Neural progenitor cell (in vitro differentiated cells): ENCODE measurements at regions not wholly inside any gene's neighbourhood (a gene's known extent, or its start where the extent isn't known, plus 50 kb on each side); places are given as distances from the start of the nearest gene placed in this dataset.

Source experiments
- DNase-seq: peaks from one replicate; pipeline ENCODE4 v3.0.0-alpha.2; 2016; ENCODE audit warnings: low spot score
- H2AFZ ChIP-seq: fragments of 200-600 bp; sonication (generic); replicated peaks from 2 replicates; pipeline ENCODE4 v1.6.1; 2016; ENCODE audit warnings: antibody characterized with exemption
- H3F3A ChIP-seq: fragments of 200-600 bp; sonication (generic); 2 replicates; pipeline ENCODE4 v1.6.1; 2016; ENCODE audit warnings: antibody characterized with exemption, low read depth
- H3K27ac ChIP-seq: fragments of 200-600 bp; sonication (generic); 2 replicates; pipeline ENCODE4 v1.5.1; 2016; ENCODE audit warnings: mild to moderate bottlenecking
- H3K27me3 ChIP-seq: fragments of 200-600 bp; sonication (generic); 2 replicates; pipeline ENCODE4 v1.6.1; 2016; ENCODE audit warnings: mild to moderate bottlenecking, moderate library complexity
- H3K36me3 ChIP-seq: fragments of 200-600 bp; sonication (generic); 2 replicates; pipeline ENCODE4 v1.5.1; 2016
- H3K4me1 ChIP-seq: fragments of 200-600 bp; sonication (generic); 2 replicates; pipeline ENCODE4 v1.6.1; 2016; ENCODE audit warnings: mixed run types
- H3K4me2 ChIP-seq: fragments of 200-600 bp; sonication (generic); 2 replicates; pipeline ENCODE4 v1.6.1; 2016
- H3K4me3 ChIP-seq: fragments of 200-600 bp; sonication (generic); 2 replicates; pipeline ENCODE4 v1.5.1; 2016
- H3K79me2 ChIP-seq: fragments of 200-600 bp; sonication (generic); 2 replicates; pipeline ENCODE4 v1.6.1; 2016; ENCODE audit warnings: low read depth
- H3K9ac ChIP-seq: fragments of 200-600 bp; sonication (generic); 2 replicates; pipeline ENCODE4 v1.6.1; 2016
- H3K9me3 ChIP-seq: fragments of 200-600 bp; sonication (generic); 2 replicates; pipeline ENCODE4 v1.5.1; 2016; ENCODE audit warnings: low read depth
- H4K20me1 ChIP-seq: fragments of 200-600 bp; sonication (generic); 2 replicates; pipeline ENCODE4 v1.6.1; 2016; ENCODE audit warnings: low read depth
- H3K27ac Mint-ChIP-seq: 3 replicates; pipeline ENCODE4 v1.8.0; 2021; ENCODE audit warnings: mixed read lengths
- H3K27me3 Mint-ChIP-seq: 2 replicates; pipeline ENCODE4 v1.8.0; 2022; ENCODE audit warnings: low read depth, mild to moderate bottlenecking, inconsistent platforms, moderate library complexity, mixed read lengths; ENCODE audit not compliant: insufficient read depth
- H3K36me3 Mint-ChIP-seq: 3 replicates; pipeline ENCODE4 v1.8.0; 2021; ENCODE audit warnings: mixed read lengths
- H3K4me1 Mint-ChIP-seq: 3 replicates; pipeline ENCODE4 v1.8.0; 2021; ENCODE audit warnings: mixed read lengths
- H3K4me3 Mint-ChIP-seq: 3 replicates; pipeline ENCODE4 v1.8.0; 2021; ENCODE audit warnings: mild to moderate bottlenecking, moderate library complexity, mixed read lengths
- H3K9me3 Mint-ChIP-seq: 3 replicates; pipeline ENCODE4 v1.8.0; 2020; ENCODE audit warnings: mixed read lengths
- CTCF ChIP-seq: fragments of 200-600 bp; sonication (generic); IDR thresholded peaks from 2 replicates; pipeline ENCODE4 v1.5.1; 2017; ENCODE audit warnings: antibody characterized with exemption, mild to moderate bottlenecking
- EZH2 ChIP-seq: fragments of 200-600 bp; sonication (generic); IDR thresholded peaks from 2 replicates; pipeline ENCODE4 v1.6.1; 2017; ENCODE audit warnings: antibody characterized with exemption, mild to moderate bottlenecking, moderate library complexity
- EZH2phosphoT487 ChIP-seq: fragments of 200-600 bp; sonication (generic); IDR thresholded peaks from 2 replicates; pipeline ENCODE4 v1.6.1; 2017; ENCODE audit warnings: antibody characterized with exemption

- Mint-ChIP-seq H3K4me1 (peaks cover 8% of the 10 kb centered on the region), H3K4me3 (no peak overlapping the region), H3K9me3 (peaks cover 13% of the 10 kb centered on the region), H3K36me3 (peaks cover 2% of the 10 kb centered on the region), H3K27ac (no peak overlapping the region), H3K27me3 (peaks cover 2% of the 10 kb centered on the region)
- Histone ChIP-seq H3K27ac (no peak overlapping the region), H4K20me1 (no peaks in the 10 kb centered on the region), H2AFZ (no peak overlapping the region), H3K4me2 (no peak overlapping the region), H3K27me3 (no peaks in the 10 kb centered on the region), H3F3A (no peaks in the 10 kb centered on the region), H3K4me3 (no peak overlapping the region), H3K4me1 (no peaks in the 10 kb centered on the region), H3K36me3 (peaks cover 6% of the 10 kb centered on the region), H3K9me3 (peaks cover 7% of the 10 kb centered on the region), H3K9ac (no peak overlapping the region), H3K79me2 (no peaks in the 10 kb centered on the region)
- DNase-seq: no peak
- TF ChIP-seq EZH2phosphoT487 (no peak), EZH2 (no peak), CTCF (no peak)
These were observed 370.8 kb downstream of the SEC14L1 start for GRCh38 chr17:77511514-77512061.

GRCh38 chr17:77512062-77512946 lies 371.5 kb downstream of the SEC14L1 start:
- Histone ChIP-seq H3K79me2 (no peaks in the 10 kb centered on the region), H4K20me1 (no peaks in the 10 kb centered on the region), H3K27me3 (no peaks in the 10 kb centered on the region), H3K4me3 (no peak overlapping the region), H3K9me3 (peaks cover 7% of the 10 kb centered on the region), H3F3A (no peaks in the 10 kb centered on the region), H3K9ac (no peak overlapping the region), H3K4me2 (no peak overlapping the region), H3K36me3 (peaks cover 6% of the 10 kb centered on the region), H3K27ac (no peak overlapping the region), H2AFZ (no peak overlapping the region), H3K4me1 (no peaks in the 10 kb centered on the region)
- Mint-ChIP-seq H3K27ac (no peak overlapping the region), H3K27me3 (peaks cover 5% of the 10 kb centered on the region), H3K36me3 (peaks cover 2% of the 10 kb centered on the region), H3K4me3 (no peak overlapping the region), H3K9me3 (peaks cover 13% of the 10 kb centered on the region), H3K4me1 (peaks cover 8% of the 10 kb centered on the region)
- TF ChIP-seq EZH2phosphoT487 (no peak), EZH2 (no peak), CTCF (no peak)
- no peak for DNase-seq

GRCh38 chr17:77513045-77513444 lies 372.3 kb downstream of the SEC14L1 start:
- no peaks in the 10 kb centered on the region for H3K4me1 ChIP-seq
- Mint-ChIP-seq H3K36me3 (peaks cover 2% of the 10 kb centered on the region), H3K9me3 (peaks cover 13% of the 10 kb centered on the region), H3K4me1 (peaks cover 8% of the 10 kb centered on the region), H3K4me3 (no peak overlapping the region), H3K27me3 (peaks cover 5% of the 10 kb centered on the region), H3K27ac (no peak overlapping the region)
- no peaks in the 10 kb centered on the region for H3F3A ChIP-seq
- no peak overlapping the region for H3K9ac ChIP-seq
- H3K27me3 ChIP-seq: no peaks in the 10 kb centered on the region
- H3K9me3 ChIP-seq: peaks cover 7% of the 10 kb centered on the region
- H3K4me3 ChIP-seq: no peak overlapping the region
- H3K4me2 ChIP-seq: no peak overlapping the region
- no peaks in the 10 kb centered on the region for H3K79me2 ChIP-seq
- DNase-seq: no peak
- H3K27ac ChIP-seq: no peak overlapping the region
- no peaks in the 10 kb centered on the region for H4K20me1 ChIP-seq
- H2AFZ ChIP-seq: no peak overlapping the region
- peaks cover 6% of the 10 kb centered on the region for H3K36me3 ChIP-seq
- no peak for TF ChIP-seq EZH2phosphoT487
- TF ChIP-seq CTCF: no peak
- no peak for TF ChIP-seq EZH2
